ENCODE measurements at regions not wholly inside any gene's neighbourhood (a gene's known extent, or its start where the extent isn't known, plus 50 kb on each side); places are given as distances from the start of the nearest gene placed in this dataset.
"Not testable (repeated sequence)": the region's sequence is repeated elsewhere in the genome, so short reads cannot be mapped to it uniquely, and the experiment has no call there.

DNA sequence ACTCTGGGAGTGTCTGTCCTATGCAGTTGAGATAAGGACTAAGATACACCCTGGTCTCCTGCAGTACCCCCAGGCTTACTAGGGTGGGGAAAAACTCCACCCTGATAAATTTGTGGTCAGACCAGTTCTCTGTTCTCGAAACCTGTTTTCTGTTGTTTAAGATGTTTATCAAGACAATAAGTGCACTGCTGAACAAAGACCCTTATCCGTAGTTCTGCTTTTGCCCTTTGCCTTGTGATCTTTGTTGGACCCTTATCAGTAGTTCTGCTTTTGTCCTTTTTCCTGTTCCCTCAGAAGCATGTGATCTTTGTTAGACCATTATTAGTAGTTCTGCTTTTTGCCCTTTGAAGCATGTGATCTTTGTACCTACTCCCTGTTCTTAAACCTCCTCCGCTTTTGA, 824.4 kb downstream of the TRAM1L1 start:
- TF ChIP-seq, protein P1, sequence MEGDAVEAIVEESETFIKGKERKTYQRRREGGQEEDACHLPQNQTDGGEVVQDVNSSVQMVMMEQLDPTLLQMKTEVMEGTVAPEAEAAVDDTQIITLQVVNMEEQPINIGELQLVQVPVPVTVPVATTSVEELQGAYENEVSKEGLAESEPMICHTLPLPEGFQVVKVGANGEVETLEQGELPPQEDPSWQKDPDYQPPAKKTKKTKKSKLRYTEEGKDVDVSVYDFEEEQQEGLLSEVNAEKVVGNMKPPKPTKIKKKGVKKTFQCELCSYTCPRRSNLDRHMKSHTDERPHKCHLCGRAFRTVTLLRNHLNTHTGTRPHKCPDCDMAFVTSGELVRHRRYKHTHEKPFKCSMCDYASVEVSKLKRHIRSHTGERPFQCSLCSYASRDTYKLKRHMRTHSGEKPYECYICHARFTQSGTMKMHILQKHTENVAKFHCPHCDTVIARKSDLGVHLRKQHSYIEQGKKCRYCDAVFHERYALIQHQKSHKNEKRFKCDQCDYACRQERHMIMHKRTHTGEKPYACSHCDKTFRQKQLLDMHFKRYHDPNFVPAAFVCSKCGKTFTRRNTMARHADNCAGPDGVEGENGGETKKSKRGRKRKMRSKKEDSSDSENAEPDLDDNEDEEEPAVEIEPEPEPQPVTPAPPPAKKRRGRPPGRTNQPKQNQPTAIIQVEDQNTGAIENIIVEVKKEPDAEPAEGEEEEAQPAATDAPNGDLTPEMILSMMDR (conservative IDR thresholded peaks at IDR 0.05; ENCODE audit: low read depth, low read length) = not testable (repeated sequence)
- not testable (repeated sequence) for TF ChIP-seq POLR2A (IDR thresholded peaks at IDR 0.05; ENCODE audit: low read depth, low read length); RCOR1 (IDR thresholded peaks at IDR 0.05; ENCODE audit: insufficient replicate concordance, low read length); SMC3 (IDR thresholded peaks at IDR 0.05; ENCODE audit: low read depth, low read length); BHLHE40 (IDR thresholded peaks at IDR 0.05; ENCODE audit: low read depth, low read length); RAD21 (IDR thresholded peaks at IDR 0.05; ENCODE audit: low read length); MAZ (IDR thresholded peaks at IDR 0.05; ENCODE audit: borderline replicate concordance, low read depth, low read length); FOS (IDR thresholded peaks at IDR 0.05; ENCODE audit: low read depth, low read length); MAFK (IDR thresholded peaks at IDR 0.05; ENCODE audit: low read depth, low read length); RFX5 (IDR thresholded peaks at IDR 0.05; ENCODE audit: low read depth, low read length); MXI1 (IDR thresholded peaks at IDR 0.05; ENCODE audit: borderline replicate concordance, low read depth, low read length)
- TF ChIP-seq, protein P2, sequence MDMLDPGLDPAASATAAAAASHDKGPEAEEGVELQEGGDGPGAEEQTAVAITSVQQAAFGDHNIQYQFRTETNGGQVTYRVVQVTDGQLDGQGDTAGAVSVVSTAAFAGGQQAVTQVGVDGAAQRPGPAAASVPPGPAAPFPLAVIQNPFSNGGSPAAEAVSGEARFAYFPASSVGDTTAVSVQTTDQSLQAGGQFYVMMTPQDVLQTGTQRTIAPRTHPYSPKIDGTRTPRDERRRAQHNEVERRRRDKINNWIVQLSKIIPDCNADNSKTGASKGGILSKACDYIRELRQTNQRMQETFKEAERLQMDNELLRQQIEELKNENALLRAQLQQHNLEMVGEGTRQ (IDR thresholded peaks at IDR 0.05; ENCODE audit: low read depth, low read length) = not testable (repeated sequence)

Data from IMR-90 (cell line).